ENCODE measurements at regions not wholly inside any gene's neighbourhood (a gene's known extent, or its start where the extent isn't known, plus 50 kb on each side); places are given as distances from the start of the nearest gene placed in this dataset.

DNA sequence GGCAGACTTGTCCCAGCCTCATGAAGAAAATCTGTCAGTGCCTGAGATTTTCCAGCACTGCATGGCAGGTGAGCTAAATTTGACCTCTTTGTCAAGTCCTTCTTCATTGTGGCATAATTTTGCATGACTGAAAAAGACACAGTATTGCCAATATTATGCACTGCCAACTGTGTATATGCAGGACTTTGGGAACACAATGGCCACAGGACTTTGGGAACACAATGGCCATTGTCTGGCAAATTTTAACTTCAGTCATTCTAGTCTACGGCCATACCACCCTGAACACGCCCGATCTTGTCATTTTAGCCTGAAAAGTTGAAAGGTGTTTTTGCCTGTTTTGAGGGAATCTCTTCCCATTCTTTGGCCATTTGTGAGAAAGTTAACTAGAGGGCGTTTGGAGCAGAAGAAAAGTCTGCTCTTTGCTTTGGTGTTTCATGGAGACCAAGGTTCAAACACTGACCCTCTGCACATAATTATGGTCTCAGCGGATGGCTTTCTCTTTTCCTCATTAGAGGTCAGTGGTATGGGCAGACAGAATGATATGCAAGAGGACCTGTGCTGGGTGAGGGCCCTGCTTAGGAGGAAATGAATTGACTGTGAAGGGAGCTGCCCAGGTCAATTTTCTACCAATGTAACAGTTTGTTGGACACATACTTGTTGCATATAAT lies 72.4 kb upstream of the NEK7 start:
- TF ChIP-seq, protein P1, sequence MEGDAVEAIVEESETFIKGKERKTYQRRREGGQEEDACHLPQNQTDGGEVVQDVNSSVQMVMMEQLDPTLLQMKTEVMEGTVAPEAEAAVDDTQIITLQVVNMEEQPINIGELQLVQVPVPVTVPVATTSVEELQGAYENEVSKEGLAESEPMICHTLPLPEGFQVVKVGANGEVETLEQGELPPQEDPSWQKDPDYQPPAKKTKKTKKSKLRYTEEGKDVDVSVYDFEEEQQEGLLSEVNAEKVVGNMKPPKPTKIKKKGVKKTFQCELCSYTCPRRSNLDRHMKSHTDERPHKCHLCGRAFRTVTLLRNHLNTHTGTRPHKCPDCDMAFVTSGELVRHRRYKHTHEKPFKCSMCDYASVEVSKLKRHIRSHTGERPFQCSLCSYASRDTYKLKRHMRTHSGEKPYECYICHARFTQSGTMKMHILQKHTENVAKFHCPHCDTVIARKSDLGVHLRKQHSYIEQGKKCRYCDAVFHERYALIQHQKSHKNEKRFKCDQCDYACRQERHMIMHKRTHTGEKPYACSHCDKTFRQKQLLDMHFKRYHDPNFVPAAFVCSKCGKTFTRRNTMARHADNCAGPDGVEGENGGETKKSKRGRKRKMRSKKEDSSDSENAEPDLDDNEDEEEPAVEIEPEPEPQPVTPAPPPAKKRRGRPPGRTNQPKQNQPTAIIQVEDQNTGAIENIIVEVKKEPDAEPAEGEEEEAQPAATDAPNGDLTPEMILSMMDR (IDR thresholded peaks at IDR 0.05; ENCODE audit: insufficient read depth, low read length, poor library complexity, severe bottlenecking) = no peak
- Histone ChIP-seq H3K36me3 (ENCODE audit: control insufficient read depth, insufficient read depth, low read length) (no peaks in the 10 kb centered on the region), H3K27me3 (replicated peaks; ENCODE audit: control insufficient read depth, insufficient read depth, low read length) (no peaks in the 10 kb centered on the region), H3K4me3 (replicated peaks; ENCODE audit: low read depth, low read length) (no peak overlapping the region)
- DNase-seq (ENCODE audit: extremely low read depth, insufficient read length) = no peak

DNA sequence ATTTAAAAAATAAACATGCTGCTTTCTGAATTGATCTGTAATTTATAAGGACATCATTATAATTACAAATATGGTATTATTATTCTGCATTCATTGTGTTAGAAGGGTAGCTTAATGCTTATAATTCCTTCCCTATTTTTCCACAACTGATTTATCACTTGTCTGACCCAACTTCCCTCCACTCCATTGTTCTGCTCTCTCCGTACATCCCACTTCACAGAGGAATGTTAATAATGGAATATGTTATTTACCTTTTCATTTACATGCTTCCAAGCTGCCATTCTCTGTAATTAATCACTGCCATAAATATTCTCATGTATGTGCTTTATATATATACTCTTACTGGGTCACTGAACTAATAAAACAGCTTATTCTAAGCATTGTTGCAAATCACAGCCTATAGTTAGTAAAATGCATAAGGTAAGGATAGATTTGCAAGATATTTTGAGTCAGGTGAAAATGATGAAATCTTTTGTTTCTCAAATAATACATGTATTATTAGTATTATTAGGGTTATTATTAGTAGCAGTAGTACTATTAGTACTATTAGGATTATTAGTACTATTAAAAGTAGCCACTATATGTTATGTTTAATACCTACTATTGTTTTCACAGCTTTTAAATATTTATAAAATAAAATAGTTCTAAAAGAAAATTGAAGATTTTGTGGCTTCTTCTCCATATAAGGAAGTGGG lies 70.6 kb upstream of the NEK7 start:
- TF ChIP-seq, protein P1 (IDR thresholded peaks at IDR 0.05; ENCODE audit: insufficient read depth, low read length, poor library complexity, severe bottlenecking) = no peak
- Histone ChIP-seq H3K27me3 (replicated peaks; ENCODE audit: control insufficient read depth, insufficient read depth, low read length) (no peaks in the 10 kb centered on the region), H3K4me3 (replicated peaks; ENCODE audit: low read depth, low read length) (no peak overlapping the region), H3K36me3 (ENCODE audit: control insufficient read depth, insufficient read depth, low read length) (no peaks in the 10 kb centered on the region)
- DNase-seq (ENCODE audit: extremely low read depth, insufficient read length) = no peak

DNA sequence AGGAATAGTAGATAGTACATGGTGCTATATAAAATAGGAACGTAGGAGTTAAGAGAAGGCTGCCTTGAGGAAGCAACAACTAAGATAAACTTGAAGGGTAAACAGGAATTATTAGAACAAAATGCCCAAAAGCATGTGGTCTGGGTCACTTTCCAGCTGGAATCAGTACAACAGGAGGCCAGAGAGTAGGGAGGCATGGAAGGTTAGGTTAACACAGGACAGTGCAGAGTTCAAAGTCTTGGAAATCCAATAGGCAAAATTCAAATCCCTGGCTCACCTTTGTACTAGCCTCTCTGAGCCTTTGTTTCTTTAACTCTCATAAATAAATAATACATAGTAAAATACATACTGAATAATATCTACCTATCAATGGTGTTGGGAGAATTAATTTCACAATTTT lies 69.0 kb upstream of the NEK7 start:
- H3K36me3 ChIP-seq (ENCODE audit: control insufficient read depth, insufficient read depth, low read length) = no peaks in the 10 kb centered on the region
- DNase-seq (ENCODE audit: extremely low read depth, insufficient read length) = no peak
- H3K4me3 ChIP-seq (replicated peaks; ENCODE audit: low read depth, low read length) = no peak overlapping the region
- no peaks in the 10 kb centered on the region for H3K27me3 ChIP-seq (replicated peaks; ENCODE audit: control insufficient read depth, insufficient read depth, low read length)
- TF ChIP-seq, protein P1 (IDR thresholded peaks at IDR 0.05; ENCODE audit: insufficient read depth, low read length, poor library complexity, severe bottlenecking) = no peak

DNA sequence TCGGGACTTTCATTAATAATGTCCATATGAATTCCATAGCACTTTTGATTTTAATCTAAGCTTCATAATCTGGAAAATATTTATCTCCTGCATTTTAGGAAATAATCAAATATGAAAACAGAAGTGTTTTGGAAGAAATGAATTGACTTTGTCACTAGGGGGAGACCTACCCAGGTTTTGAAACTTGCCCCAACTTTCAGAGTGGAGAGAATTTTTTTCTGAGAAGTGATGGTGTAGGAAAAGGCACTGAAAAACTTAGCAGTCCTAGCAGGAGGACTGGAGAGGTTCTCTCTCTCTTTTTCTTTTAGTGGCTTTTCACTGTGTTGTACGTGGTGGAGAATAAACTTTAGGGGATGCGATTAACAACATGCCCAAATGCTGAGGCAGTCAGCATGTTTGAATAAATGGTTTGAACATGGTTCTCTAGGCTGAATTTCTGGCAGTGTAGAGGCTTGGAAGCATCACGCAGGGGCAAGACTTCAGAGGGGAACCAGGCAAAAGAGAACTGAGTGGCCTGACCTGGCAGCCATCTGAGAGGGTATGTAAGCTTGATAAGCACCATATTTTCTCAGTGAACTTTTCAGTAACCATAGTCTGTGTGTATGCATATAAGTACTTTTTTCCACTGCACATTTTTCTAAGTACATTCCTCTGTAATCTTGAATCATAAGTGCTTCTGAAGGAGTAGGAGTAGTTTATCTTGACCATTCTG lies 68.3 kb upstream of the NEK7 start:
- TF ChIP-seq, protein P1 (IDR thresholded peaks at IDR 0.05; ENCODE audit: insufficient read depth, low read length, poor library complexity, severe bottlenecking) = peak; percentile 53
- H3K27me3 ChIP-seq (replicated peaks; ENCODE audit: control insufficient read depth, insufficient read depth, low read length) = no peaks in the 10 kb centered on the region
- H3K4me3 ChIP-seq (replicated peaks; ENCODE audit: low read depth, low read length) = no peak overlapping the region
- H3K36me3 ChIP-seq (ENCODE audit: control insufficient read depth, insufficient read depth, low read length) = no peaks in the 10 kb centered on the region
- DNase-seq (ENCODE audit: extremely low read depth, insufficient read length) = no peak

DNA sequence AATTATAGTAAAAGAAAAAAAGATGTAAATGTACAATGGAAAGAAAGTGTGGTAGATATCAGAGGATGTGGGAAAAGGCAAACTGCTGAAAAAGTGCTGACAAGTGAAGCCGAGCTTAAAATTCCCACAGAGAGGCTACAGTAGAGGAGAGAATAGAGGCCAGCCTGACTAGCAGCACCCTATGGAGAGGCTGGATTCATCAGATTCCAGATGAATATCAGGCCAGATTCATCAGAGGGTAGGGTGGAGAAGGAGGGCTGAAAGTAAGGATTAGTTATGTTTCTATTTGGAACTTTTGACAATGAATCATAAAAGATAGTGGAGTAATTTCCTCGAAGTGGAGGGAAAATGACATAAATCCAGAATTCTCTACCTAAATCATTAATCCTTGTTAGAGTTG lies 60.4 kb upstream of the NEK7 start:
- DNase-seq (ENCODE audit: extremely low read depth, insufficient read length) = no peak
- TF ChIP-seq, protein P1 (IDR thresholded peaks at IDR 0.05; ENCODE audit: insufficient read depth, low read length, poor library complexity, severe bottlenecking) = no peak
- H3K36me3 ChIP-seq (ENCODE audit: control insufficient read depth, insufficient read depth, low read length) = no peaks in the 10 kb centered on the region
- no peak overlapping the region for H3K4me3 ChIP-seq (replicated peaks; ENCODE audit: low read depth, low read length)
- no peaks in the 10 kb centered on the region for H3K27me3 ChIP-seq (replicated peaks; ENCODE audit: control insufficient read depth, insufficient read depth, low read length)

Measured in GM06990 (cell line).